ENCODE measurements at regions not wholly inside any gene's neighbourhood (a gene's known extent, or its start where the extent isn't known, plus 50 kb on each side); places are given as distances from the start of the nearest gene placed in this dataset.
"Not testable (repeated sequence)": the region's sequence is repeated elsewhere in the genome, so short reads cannot be mapped to it uniquely, and the experiment has no call there.

- Histone ChIP-seq H3K4me3 (no peak overlapping the region), H3K27ac (no peak overlapping the region), H3K9me3 (no peaks in the 10 kb centered on the region), H3K4me1 (no peaks in the 10 kb centered on the region), H3K27me3 (no peaks in the 10 kb centered on the region), H3K36me3 (no peaks in the 10 kb centered on the region)
- TF ChIP-seq POLR2A (IDR thresholded peaks at IDR 0.05) (no peak), EP300 (IDR thresholded peaks at IDR 0.05) (no peak)
- TF ChIP-seq, protein P1, sequence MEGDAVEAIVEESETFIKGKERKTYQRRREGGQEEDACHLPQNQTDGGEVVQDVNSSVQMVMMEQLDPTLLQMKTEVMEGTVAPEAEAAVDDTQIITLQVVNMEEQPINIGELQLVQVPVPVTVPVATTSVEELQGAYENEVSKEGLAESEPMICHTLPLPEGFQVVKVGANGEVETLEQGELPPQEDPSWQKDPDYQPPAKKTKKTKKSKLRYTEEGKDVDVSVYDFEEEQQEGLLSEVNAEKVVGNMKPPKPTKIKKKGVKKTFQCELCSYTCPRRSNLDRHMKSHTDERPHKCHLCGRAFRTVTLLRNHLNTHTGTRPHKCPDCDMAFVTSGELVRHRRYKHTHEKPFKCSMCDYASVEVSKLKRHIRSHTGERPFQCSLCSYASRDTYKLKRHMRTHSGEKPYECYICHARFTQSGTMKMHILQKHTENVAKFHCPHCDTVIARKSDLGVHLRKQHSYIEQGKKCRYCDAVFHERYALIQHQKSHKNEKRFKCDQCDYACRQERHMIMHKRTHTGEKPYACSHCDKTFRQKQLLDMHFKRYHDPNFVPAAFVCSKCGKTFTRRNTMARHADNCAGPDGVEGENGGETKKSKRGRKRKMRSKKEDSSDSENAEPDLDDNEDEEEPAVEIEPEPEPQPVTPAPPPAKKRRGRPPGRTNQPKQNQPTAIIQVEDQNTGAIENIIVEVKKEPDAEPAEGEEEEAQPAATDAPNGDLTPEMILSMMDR (IDR thresholded peaks at IDR 0.05) = no peak
- 58 to 68% (median 62%) methylated on average over 7 of the region's 7 CpGs for WGBS, 5 donors
- intact Hi-C loops (cut with DNase I; ENCODE audit: low total_unique reads) = no loop called here
- DNase-seq = peak; percentile 25 to 37
These were observed 68.1 kb upstream of the CDK6 start for GRCh38 chr7:92904244-92905131.

DNA sequence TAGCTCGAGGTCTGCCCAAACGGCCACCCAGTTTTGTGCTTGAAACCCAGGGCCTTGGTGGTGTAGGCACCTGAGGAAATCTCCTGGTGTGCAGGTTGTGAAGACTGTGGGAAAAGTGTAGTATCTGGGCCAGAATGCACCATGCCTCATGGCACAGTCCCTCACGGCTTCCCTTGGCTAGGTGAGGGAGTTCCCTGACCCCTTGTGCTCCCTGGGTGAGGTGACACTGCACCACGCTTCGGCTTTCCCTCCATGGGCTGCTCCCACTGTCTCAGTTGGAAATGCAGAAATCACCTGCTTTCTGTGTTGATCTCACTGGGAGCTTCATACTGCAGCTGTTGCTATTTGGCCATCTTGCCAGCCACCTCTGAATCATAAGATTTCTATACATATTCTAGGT, 62.4 kb upstream of the CDK6 start:
- intact Hi-C loops (cut with DNase I; ENCODE audit: low total_unique reads) = no loop called here
- no peaks in the 10 kb centered on the region for H3K27me3 ChIP-seq
- TF ChIP-seq POLR2AphosphoS5 (IDR thresholded peaks at IDR 0.05) = no peak
- TF ChIP-seq, protein P1 (IDR thresholded peaks at IDR 0.05) = no peak
- TF ChIP-seq EP300 (IDR thresholded peaks at IDR 0.05) = no peak
- no peak for TF ChIP-seq POLR2A (IDR thresholded peaks at IDR 0.05)
- peaks cover 0 to 31% (median 12%) of the 10 kb centered on the region in 4 donors for H3K9me3 ChIP-seq
- no peaks in the 10 kb centered on the region for H3K36me3 ChIP-seq
- H3K27ac ChIP-seq = no peak overlapping the region
- H3K4me3 ChIP-seq = no peak overlapping the region
- WGBS, 5 donors = 79 to 88% (median 82%) methylated on average over 3 to 5 of the region's 5 CpGs
- no peak for DNase-seq
- no peaks in the 10 kb centered on the region for H3K4me1 ChIP-seq

DNA sequence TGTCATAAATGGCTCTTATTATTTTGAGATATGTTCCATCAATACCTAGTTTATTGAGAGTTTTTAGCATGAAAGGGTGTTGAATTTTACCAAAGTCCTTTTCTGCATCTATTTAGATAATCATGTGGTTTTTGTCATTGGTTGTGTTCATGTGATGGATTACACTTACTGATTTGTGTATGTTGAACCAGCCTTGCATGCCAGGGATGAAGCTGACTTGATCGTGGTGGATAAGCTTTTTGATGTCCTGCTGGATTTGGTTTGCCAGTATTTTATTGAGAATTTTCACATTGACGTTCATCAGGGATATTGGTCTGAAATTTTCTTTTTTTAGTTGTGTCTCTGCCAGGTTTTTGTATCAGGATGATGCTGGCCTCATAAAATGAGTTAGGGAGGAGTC, 58.5 kb upstream of the CDK6 start:
- intact Hi-C loops (cut with DNase I; ENCODE audit: low total_unique reads); H3K27ac ChIP-seq; H3K4me1 ChIP-seq; H3K36me3 ChIP-seq; DNase-seq; H3K27me3 ChIP-seq; H3K4me3 ChIP-seq: not testable (repeated sequence)
- WGBS, 5 donors = 77 to 91% (median 88%) methylated on average over 2 of the region's 2 CpGs
- peaks cover 0 to 33% (median 12%) of the 10 kb centered on the region in 4 donors for H3K9me3 ChIP-seq

GRCh38 chr7:92889081-92889480, 52.7 kb upstream of the CDK6 start:
- Histone ChIP-seq H3K9me3 (peaks cover 0 to 30% (median 5%) of the 10 kb centered on the region in 4 donors), H3K4me1 (no peaks in the 10 kb centered on the region), H3K4me3 (no peak overlapping the region), H3K27me3 (no peaks in the 10 kb centered on the region), H3K27ac (no peak overlapping the region), H3K36me3 (no peaks in the 10 kb centered on the region)
- no peak for TF ChIP-seq EP300 (IDR thresholded peaks at IDR 0.05)
- TF ChIP-seq, protein P1 (IDR thresholded peaks at IDR 0.05) = no peak
- no peak for TF ChIP-seq POLR2AphosphoS5 (IDR thresholded peaks at IDR 0.05)
- TF ChIP-seq POLR2A (IDR thresholded peaks at IDR 0.05) = no peak
- WGBS, 5 donors = 89 to 100% (median 95%) methylated on average over 1 to 3 of the region's 3 CpGs
- intact Hi-C loops (cut with DNase I; ENCODE audit: low total_unique reads) = no loop called here
- DNase-seq = no peak

Small RNAs in the stretch of these regions (small RNA-seq; reads per million reads assigned to genes)
- gene RN7SL7P = 0 reads per million in 4 donors

All from stomach (tissue), 8 donors.